ENCODE measurements at regions not wholly inside any gene's neighbourhood (a gene's known extent, or its start where the extent isn't known, plus 50 kb on each side); places are given as distances from the start of the nearest gene placed in this dataset.

DNA sequence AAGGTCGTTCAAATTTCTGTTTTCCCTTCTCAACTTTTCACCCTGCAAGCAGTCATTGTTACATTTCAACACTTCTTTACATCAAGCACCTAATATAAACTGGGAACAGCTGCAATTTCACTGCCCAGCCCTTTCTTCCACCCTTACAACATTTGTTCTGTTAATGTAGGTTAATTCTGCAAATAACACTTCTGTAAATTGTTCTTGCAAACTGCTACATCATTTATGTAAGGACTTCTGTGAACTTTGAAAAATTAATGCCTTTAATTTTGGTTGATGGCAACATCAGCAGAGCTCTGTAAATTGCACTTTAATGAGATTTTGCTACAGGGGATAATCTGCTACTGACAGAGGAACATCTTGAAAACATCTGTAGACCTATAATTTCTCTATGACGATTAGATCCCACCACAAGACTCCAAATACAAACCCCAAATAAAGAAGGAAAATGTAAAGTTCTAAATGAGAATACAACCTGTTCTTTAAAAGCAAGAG lies 93.5 kb downstream of the ZIC4 start:
- H3K23ac ChIP-seq (ENCODE audit: low read length): no peak overlapping the region
- no peak overlapping the region for H3K27ac ChIP-seq (ENCODE audit: low read depth, low read length)
- H2AK5ac ChIP-seq (ENCODE audit: low read length): no peak overlapping the region
- no peak overlapping the region for H3K56ac ChIP-seq (ENCODE audit: low read length)
- H3K9ac ChIP-seq (ENCODE audit: low read length): no peak overlapping the region
- WGBS (ENCODE audit: extremely low coverage, insufficient coverage, low lambda C conversion rate): no CpG with 5 or more reads among the region's 2 CpGs
- H4K5ac ChIP-seq (ENCODE audit: low read length): no peak overlapping the region
- H3K79me2 ChIP-seq (ENCODE audit: control insufficient read depth, insufficient read depth, low read length): no peaks in the 10 kb centered on the region
- H3K4ac ChIP-seq (ENCODE audit: low read depth, low read length): no peak overlapping the region
- H3K18ac ChIP-seq (ENCODE audit: low read length): no peak overlapping the region
- no peak overlapping the region for H3K4me2 ChIP-seq (ENCODE audit: low read length)
- no peak overlapping the region for H2BK15ac ChIP-seq (replicated peaks; ENCODE audit: low read depth)
- no peak overlapping the region for H2BK5ac ChIP-seq (ENCODE audit: low read length)
- no peak overlapping the region for H3K4me3 ChIP-seq (ENCODE audit: low read length)
- no peaks in the 10 kb centered on the region for H3K36me3 ChIP-seq (ENCODE audit: control insufficient read depth, insufficient read depth, low read length)
- H3K4me1 ChIP-seq (ENCODE audit: control insufficient read depth, low read depth, low read length): no peaks in the 10 kb centered on the region
- H3K79me1 ChIP-seq (ENCODE audit: low read length): no peaks in the 10 kb centered on the region
- H2BK120ac ChIP-seq (ENCODE audit: low read depth, low read length): no peak overlapping the region
- no peaks in the 10 kb centered on the region for H3K27me3 ChIP-seq (ENCODE audit: insufficient read depth, low read length, poor library complexity)
- no peak for DNase-seq
- no peak overlapping the region for H4K8ac ChIP-seq (ENCODE audit: low read depth, low read length)

DNA sequence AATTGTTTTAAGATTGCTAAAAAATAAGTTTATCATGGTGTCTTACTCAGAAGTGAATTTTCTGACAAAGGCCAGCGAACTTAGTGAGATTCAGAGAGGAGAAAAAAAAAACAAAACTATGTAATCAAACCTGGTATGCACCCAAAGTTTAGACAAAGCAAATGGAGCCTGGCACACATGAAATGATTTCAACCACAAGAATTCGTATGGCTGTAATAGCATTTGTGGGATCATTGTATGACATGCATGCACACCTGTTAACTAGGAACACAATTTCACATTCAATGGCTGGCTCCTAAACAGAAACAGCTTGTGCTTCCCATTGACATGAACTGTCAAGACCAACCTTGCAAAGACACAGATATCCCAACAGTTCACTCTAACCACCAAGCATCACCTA lies 94.6 kb downstream of the ZIC4 start:
- H3K27ac ChIP-seq (ENCODE audit: low read depth, low read length): no peak overlapping the region
- no peaks in the 10 kb centered on the region for H3K36me3 ChIP-seq (ENCODE audit: control insufficient read depth, insufficient read depth, low read length)
- no peak overlapping the region for H2BK120ac ChIP-seq (ENCODE audit: low read depth, low read length)
- no peaks in the 10 kb centered on the region for H3K4me1 ChIP-seq (ENCODE audit: control insufficient read depth, low read depth, low read length)
- no peaks in the 10 kb centered on the region for H3K79me1 ChIP-seq (ENCODE audit: low read length)
- H3K56ac ChIP-seq (ENCODE audit: low read length): no peak overlapping the region
- H3K4me3 ChIP-seq (ENCODE audit: low read length): no peak overlapping the region
- H3K18ac ChIP-seq (ENCODE audit: low read length): no peak overlapping the region
- no CpG with 5 or more reads among the region's 2 CpGs for WGBS (ENCODE audit: extremely low coverage, insufficient coverage, low lambda C conversion rate)
- H3K27me3 ChIP-seq (ENCODE audit: insufficient read depth, low read length, poor library complexity): no peaks in the 10 kb centered on the region
- no peak overlapping the region for H3K4me2 ChIP-seq (ENCODE audit: low read length)
- no peak for DNase-seq
- H3K23ac ChIP-seq (ENCODE audit: low read length): no peak overlapping the region
- no peak overlapping the region for H2AK5ac ChIP-seq (ENCODE audit: low read length)
- no peak overlapping the region for H3K4ac ChIP-seq (ENCODE audit: low read depth, low read length)
- no peak overlapping the region for H4K8ac ChIP-seq (ENCODE audit: low read depth, low read length)
- no peaks in the 10 kb centered on the region for H3K79me2 ChIP-seq (ENCODE audit: control insufficient read depth, insufficient read depth, low read length)
- no peak overlapping the region for H3K9ac ChIP-seq (ENCODE audit: low read length)
- H2BK5ac ChIP-seq (ENCODE audit: low read length): no peak overlapping the region
- no peak overlapping the region for H2BK15ac ChIP-seq (replicated peaks; ENCODE audit: low read depth)
- H4K5ac ChIP-seq (ENCODE audit: low read length): no peak overlapping the region

DNA sequence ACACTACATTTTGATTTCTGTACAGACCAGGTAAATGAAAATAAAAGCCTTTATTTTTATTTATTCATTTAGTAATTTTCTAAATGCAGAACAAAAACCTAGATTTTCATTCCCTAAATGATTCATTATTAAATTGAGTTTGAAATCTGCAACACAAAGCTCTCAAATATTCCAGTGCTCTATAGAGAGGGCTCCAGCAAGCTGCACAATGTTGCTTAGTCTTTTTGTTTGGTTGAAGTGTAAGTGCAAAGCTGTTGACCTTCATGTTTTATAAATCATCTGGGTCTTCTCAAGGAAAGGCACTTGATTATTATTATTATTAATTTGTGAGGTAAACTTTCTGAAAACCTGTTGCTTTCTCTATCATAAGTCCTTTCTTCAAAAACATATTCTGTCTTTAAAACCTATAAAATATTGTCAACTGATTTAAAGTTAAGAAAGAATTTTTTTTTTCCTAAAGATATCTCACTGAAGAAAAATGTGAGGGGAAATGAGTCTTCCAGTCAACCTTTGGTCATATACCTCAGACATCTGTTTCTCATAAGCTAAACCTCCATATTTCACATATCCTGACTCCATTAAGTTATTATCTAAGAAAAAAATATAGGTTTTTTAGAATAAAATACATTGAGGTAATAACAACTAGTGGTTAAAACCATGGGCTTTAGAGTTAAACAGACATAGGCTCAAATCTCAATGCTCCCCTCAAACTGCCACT lies 100.7 kb downstream of the ZIC4 start:
- Histone ChIP-seq H2BK5ac (ENCODE audit: low read length) (no peak overlapping the region), H2BK15ac (replicated peaks; ENCODE audit: low read depth) (no peak overlapping the region), H3K4me1 (ENCODE audit: control insufficient read depth, low read depth, low read length) (no peaks in the 10 kb centered on the region), H3K4ac (ENCODE audit: low read depth, low read length) (no peak overlapping the region), H3K9ac (ENCODE audit: low read length) (no peak overlapping the region), H3K79me1 (ENCODE audit: low read length) (no peaks in the 10 kb centered on the region), H3K18ac (ENCODE audit: low read length) (no peak overlapping the region), H3K27me3 (ENCODE audit: insufficient read depth, low read length, poor library complexity) (no peaks in the 10 kb centered on the region), H3K4me3 (ENCODE audit: low read length) (no peak overlapping the region), H3K23ac (ENCODE audit: low read length) (no peak overlapping the region), H3K56ac (ENCODE audit: low read length) (no peak overlapping the region), H2AK5ac (ENCODE audit: low read length) (no peak overlapping the region), H4K8ac (ENCODE audit: low read depth, low read length) (no peak overlapping the region), H3K79me2 (ENCODE audit: control insufficient read depth, insufficient read depth, low read length) (no peaks in the 10 kb centered on the region), H3K4me2 (ENCODE audit: low read length) (no peak overlapping the region), H3K36me3 (ENCODE audit: control insufficient read depth, insufficient read depth, low read length) (no peaks in the 10 kb centered on the region), H3K27ac (ENCODE audit: low read depth, low read length) (no peak overlapping the region), H4K5ac (ENCODE audit: low read length) (no peak overlapping the region), H2BK120ac (ENCODE audit: low read depth, low read length) (no peak overlapping the region)
- no peak for DNase-seq

DNA sequence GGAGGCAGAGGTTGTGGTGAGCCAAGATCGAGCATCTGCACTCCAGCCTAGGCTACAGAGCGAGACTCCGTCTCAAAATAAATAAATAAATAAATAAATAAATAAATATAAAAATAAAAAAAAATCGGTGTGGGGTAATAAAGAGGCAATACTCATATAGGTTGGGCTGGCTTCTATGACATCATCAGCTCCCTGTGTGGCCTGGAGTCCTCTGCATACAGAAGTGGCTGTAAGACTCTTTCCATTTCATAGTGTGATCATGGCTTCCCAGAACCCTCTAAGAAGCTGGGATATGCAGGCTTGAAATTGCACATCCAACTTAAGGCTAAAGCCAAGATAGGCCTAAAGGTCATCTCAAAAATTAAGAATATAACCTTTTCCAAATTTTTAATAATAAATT lies 101.6 kb downstream of the ZIC4 start:
- WGBS (ENCODE audit: extremely low coverage, insufficient coverage, low lambda C conversion rate): no CpG with 5 or more reads among the region's 4 CpGs
- Histone ChIP-seq H4K8ac (ENCODE audit: low read depth, low read length) (no peak overlapping the region), H2AK5ac (ENCODE audit: low read length) (no peak overlapping the region), H3K18ac (ENCODE audit: low read length) (no peak overlapping the region), H3K4me3 (ENCODE audit: low read length) (no peak overlapping the region), H2BK120ac (ENCODE audit: low read depth, low read length) (no peak overlapping the region), H4K5ac (ENCODE audit: low read length) (no peak overlapping the region), H3K4me1 (ENCODE audit: control insufficient read depth, low read depth, low read length) (no peaks in the 10 kb centered on the region), H3K27ac (ENCODE audit: low read depth, low read length) (no peak overlapping the region), H3K79me2 (ENCODE audit: control insufficient read depth, insufficient read depth, low read length) (no peaks in the 10 kb centered on the region), H3K4me2 (ENCODE audit: low read length) (no peak overlapping the region), H2BK5ac (ENCODE audit: low read length) (no peak overlapping the region), H2BK15ac (replicated peaks; ENCODE audit: low read depth) (no peak overlapping the region), H3K23ac (ENCODE audit: low read length) (no peak overlapping the region), H3K27me3 (ENCODE audit: insufficient read depth, low read length, poor library complexity) (no peaks in the 10 kb centered on the region), H3K9ac (ENCODE audit: low read length) (no peak overlapping the region), H3K79me1 (ENCODE audit: low read length) (no peaks in the 10 kb centered on the region), H3K36me3 (ENCODE audit: control insufficient read depth, insufficient read depth, low read length) (no peaks in the 10 kb centered on the region), H3K56ac (ENCODE audit: low read length) (no peak overlapping the region), H3K4ac (ENCODE audit: low read depth, low read length) (no peak overlapping the region)
- no peak for DNase-seq

DNA sequence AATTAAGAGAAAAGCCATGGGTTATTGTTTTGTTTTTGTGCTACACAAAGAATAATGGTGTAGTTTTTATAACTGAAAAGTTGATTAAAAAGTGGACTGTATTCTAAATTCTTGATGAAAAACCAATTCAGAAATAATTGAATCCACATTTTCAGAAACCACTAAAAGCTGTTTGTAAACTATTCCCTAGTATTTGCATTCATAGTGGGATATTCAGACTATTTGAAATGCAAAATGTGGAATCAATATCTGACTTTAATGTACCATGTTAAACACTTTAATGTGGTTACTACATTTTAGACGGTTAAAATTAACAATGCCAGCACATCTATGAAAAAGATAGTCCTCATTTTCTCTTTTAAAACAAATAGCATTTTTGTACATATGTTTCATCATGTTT lies 104.6 kb downstream of the ZIC4 start:
- Histone ChIP-seq H3K23ac (ENCODE audit: low read length) (no peak overlapping the region), H3K9ac (ENCODE audit: low read length) (no peak overlapping the region), H4K8ac (ENCODE audit: low read depth, low read length) (no peak overlapping the region), H3K27me3 (ENCODE audit: insufficient read depth, low read length, poor library complexity) (no peaks in the 10 kb centered on the region), H2BK5ac (ENCODE audit: low read length) (no peak overlapping the region), H2AK5ac (ENCODE audit: low read length) (no peak overlapping the region), H2BK15ac (replicated peaks; ENCODE audit: low read depth) (no peak overlapping the region), H2BK120ac (ENCODE audit: low read depth, low read length) (no peak overlapping the region), H3K79me2 (ENCODE audit: control insufficient read depth, insufficient read depth, low read length) (no peaks in the 10 kb centered on the region), H3K18ac (ENCODE audit: low read length) (no peak overlapping the region), H3K27ac (ENCODE audit: low read depth, low read length) (no peak overlapping the region), H3K36me3 (ENCODE audit: control insufficient read depth, insufficient read depth, low read length) (no peaks in the 10 kb centered on the region), H3K4me1 (ENCODE audit: control insufficient read depth, low read depth, low read length) (no peaks in the 10 kb centered on the region), H3K4me2 (ENCODE audit: low read length) (no peak overlapping the region), H4K5ac (ENCODE audit: low read length) (no peak overlapping the region), H3K4me3 (ENCODE audit: low read length) (no peak overlapping the region), H3K4ac (ENCODE audit: low read depth, low read length) (no peak overlapping the region), H3K56ac (ENCODE audit: low read length) (no peak overlapping the region), H3K79me1 (ENCODE audit: low read length) (no peaks in the 10 kb centered on the region)
- WGBS (ENCODE audit: extremely low coverage, insufficient coverage, low lambda C conversion rate): no CpG with 5 or more reads among the region's 1 CpG
- DNase-seq: no peak

DNA sequence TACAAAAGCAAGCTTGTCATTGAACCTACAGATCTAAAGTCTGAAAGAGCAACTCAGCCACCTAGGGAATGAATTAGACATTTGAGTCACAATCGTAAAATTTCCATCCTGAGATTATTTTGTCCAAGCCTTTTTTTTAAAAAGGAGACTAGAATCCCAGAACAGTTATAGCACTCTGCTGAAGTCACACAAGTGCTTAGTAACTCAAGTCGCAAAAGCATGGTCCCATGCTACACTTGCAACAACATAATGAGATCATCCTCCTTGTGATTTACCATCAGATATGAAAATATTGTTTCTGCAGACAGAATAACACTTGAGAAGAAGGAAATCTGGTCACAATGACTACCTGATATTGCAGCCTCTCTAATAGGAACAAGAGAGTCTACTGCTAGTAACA lies 106.7 kb downstream of the ZIC4 start:
- no peak overlapping the region for H3K56ac ChIP-seq (ENCODE audit: low read length)
- H3K9ac ChIP-seq (ENCODE audit: low read length): no peak overlapping the region
- H3K79me1 ChIP-seq (ENCODE audit: low read length): no peaks in the 10 kb centered on the region
- no peaks in the 10 kb centered on the region for H3K79me2 ChIP-seq (ENCODE audit: control insufficient read depth, insufficient read depth, low read length)
- no peak overlapping the region for H3K4me3 ChIP-seq (ENCODE audit: low read length)
- H4K8ac ChIP-seq (ENCODE audit: low read depth, low read length): no peak overlapping the region
- no peak overlapping the region for H2BK5ac ChIP-seq (ENCODE audit: low read length)
- WGBS (ENCODE audit: extremely low coverage, insufficient coverage, low lambda C conversion rate): no CpG with 5 or more reads among the region's 2 CpGs
- DNase-seq: no peak
- H3K4me1 ChIP-seq (ENCODE audit: control insufficient read depth, low read depth, low read length): no peaks in the 10 kb centered on the region
- no peak overlapping the region for H2AK5ac ChIP-seq (ENCODE audit: low read length)
- no peak overlapping the region for H2BK120ac ChIP-seq (ENCODE audit: low read depth, low read length)
- no peak overlapping the region for H3K4ac ChIP-seq (ENCODE audit: low read depth, low read length)
- H4K5ac ChIP-seq (ENCODE audit: low read length): no peak overlapping the region
- H3K4me2 ChIP-seq (ENCODE audit: low read length): no peak overlapping the region
- no peak overlapping the region for H3K18ac ChIP-seq (ENCODE audit: low read length)
- H3K27me3 ChIP-seq (ENCODE audit: insufficient read depth, low read length, poor library complexity): no peaks in the 10 kb centered on the region
- no peak overlapping the region for H3K27ac ChIP-seq (ENCODE audit: low read depth, low read length)
- no peak overlapping the region for H3K23ac ChIP-seq (ENCODE audit: low read length)
- no peaks in the 10 kb centered on the region for H3K36me3 ChIP-seq (ENCODE audit: control insufficient read depth, insufficient read depth, low read length)
- H2BK15ac ChIP-seq (replicated peaks; ENCODE audit: low read depth): no peak overlapping the region

Measured in mesendoderm (in vitro differentiated cells).